IPS-20b (cell line): ENCODE measurements at regions not wholly inside any gene's neighbourhood (a gene's known extent, or its start where the extent isn't known, plus 50 kb on each side); places are given as distances from the start of the nearest gene placed in this dataset.

Experiments used
- H3K27ac ChIP-seq: one replicate; pipeline ENCODE4 v1.5.1; 2013; ENCODE audit warnings: low read length
- H3K27me3 ChIP-seq: 2 replicates; pipeline ENCODE4 v1.6.1; 2013; ENCODE audit warnings: mild to moderate bottlenecking, low read length, inconsistent platforms; ENCODE audit not compliant: insufficient read depth
- H3K36me3 ChIP-seq: 2 replicates; pipeline ENCODE4 v1.6.1; 2013; ENCODE audit warnings: low read depth, mild to moderate bottlenecking, inconsistent platforms, low read length, moderate library complexity; ENCODE audit not compliant: insufficient read depth
- H3K4me1 ChIP-seq: 2 replicates; pipeline ENCODE4 v1.6.1; 2013; ENCODE audit warnings: mild to moderate bottlenecking, control low read depth, inconsistent platforms, low read length, moderate library complexity; ENCODE audit not compliant: insufficient read depth
- H3K4me3 ChIP-seq: 2 replicates; pipeline ENCODE4 v1.5.1; 2013; ENCODE audit warnings: mild to moderate bottlenecking, low read length, inconsistent platforms
- H3K9ac ChIP-seq: 2 replicates; pipeline ENCODE4 v1.6.1; 2013; ENCODE audit warnings: low read depth, mild to moderate bottlenecking, inconsistent platforms, low read length, moderate library complexity
- H3K9me3 ChIP-seq: 2 replicates; pipeline ENCODE4 v1.6.1; 2013; ENCODE audit warnings: mild to moderate bottlenecking, low read depth, low read length, inconsistent platforms; ENCODE audit not compliant: insufficient read depth

DNA sequence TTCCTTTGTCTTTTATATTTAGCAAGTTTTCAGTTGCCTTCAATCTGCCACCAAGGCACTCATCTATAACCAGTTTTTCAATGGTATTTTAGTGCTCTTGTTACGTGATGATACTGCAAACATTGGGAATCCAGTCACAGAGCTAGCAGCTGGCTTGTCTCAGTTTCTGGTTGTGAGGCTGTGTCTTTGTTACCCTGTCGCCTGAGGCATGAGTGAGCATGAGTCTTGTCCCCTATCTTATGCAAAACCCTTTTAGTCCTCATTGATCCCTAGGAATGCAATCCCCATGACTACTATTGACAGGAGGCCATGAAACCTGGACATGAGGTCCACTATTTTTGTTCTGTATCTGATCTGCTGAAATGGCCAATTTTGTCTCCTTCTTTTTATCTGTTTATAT, 391.0 kb downstream of the LMO7 start:
- Histone ChIP-seq H3K27ac (no peak overlapping the region), H3K4me3 (no peak overlapping the region), H3K9ac (no peak overlapping the region), H3K4me1 (no peaks in the 10 kb centered on the region), H3K9me3 (no peaks in the 10 kb centered on the region), H3K36me3 (no peaks in the 10 kb centered on the region), H3K27me3 (no peaks in the 10 kb centered on the region)

DNA sequence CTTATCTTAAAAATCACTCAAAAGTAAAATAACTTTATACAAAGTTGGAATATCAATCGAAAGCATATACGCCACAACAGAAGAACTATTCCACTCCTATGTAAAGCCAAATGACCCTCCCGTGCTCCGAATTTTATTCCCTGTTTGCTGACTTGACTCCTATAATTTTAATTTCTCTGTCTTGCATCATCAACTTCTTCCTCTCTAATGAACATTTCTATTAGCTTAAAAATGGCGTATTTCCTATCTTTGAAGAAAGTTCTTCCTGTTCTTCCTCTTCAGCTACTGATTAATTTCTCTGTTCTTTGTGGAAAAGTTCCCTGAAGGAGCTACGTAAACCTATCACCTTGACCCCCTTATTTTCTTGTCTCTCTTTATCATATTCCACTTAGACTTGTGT, 389.3 kb downstream of the LMO7 start:
- Histone ChIP-seq H3K27ac (no peak overlapping the region), H3K4me1 (no peaks in the 10 kb centered on the region), H3K9ac (no peak overlapping the region), H3K9me3 (no peaks in the 10 kb centered on the region), H3K4me3 (no peak overlapping the region), H3K36me3 (no peaks in the 10 kb centered on the region), H3K27me3 (no peaks in the 10 kb centered on the region)

DNA sequence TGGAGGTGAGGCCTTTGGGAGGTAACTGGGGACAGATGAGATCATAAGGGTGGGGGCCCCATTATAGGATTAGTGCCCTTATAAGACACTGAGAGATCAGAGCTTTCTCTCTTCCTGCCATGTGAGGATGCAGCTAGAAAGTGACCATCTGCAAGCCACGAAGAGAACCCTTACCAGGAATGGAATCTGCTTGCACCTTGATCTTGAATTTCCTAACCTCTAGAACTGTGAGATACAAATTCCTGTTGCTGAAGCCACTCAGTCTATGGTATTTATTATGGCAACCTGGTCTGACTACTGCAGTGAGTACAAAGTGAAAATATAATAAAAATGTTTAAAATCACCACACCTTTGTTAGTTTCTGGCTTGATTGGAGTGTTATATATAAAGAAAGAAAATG, 388.0 kb downstream of the LMO7 start:
- Histone ChIP-seq H3K27ac (no peak overlapping the region), H3K4me1 (no peaks in the 10 kb centered on the region), H3K9me3 (no peaks in the 10 kb centered on the region), H3K36me3 (no peaks in the 10 kb centered on the region), H3K27me3 (no peaks in the 10 kb centered on the region), H3K9ac (no peak overlapping the region), H3K4me3 (no peak overlapping the region)

- Histone ChIP-seq H3K9me3 (no peaks in the 10 kb centered on the region), H3K36me3 (no peaks in the 10 kb centered on the region), H3K9ac (no peak overlapping the region), H3K27ac (no peak overlapping the region), H3K27me3 (no peaks in the 10 kb centered on the region), H3K4me1 (no peaks in the 10 kb centered on the region), H3K4me3 (no peak overlapping the region)
Observed at GRCh38 chr13:76023652-76024051, 387.5 kb downstream of the LMO7 start.

DNA sequence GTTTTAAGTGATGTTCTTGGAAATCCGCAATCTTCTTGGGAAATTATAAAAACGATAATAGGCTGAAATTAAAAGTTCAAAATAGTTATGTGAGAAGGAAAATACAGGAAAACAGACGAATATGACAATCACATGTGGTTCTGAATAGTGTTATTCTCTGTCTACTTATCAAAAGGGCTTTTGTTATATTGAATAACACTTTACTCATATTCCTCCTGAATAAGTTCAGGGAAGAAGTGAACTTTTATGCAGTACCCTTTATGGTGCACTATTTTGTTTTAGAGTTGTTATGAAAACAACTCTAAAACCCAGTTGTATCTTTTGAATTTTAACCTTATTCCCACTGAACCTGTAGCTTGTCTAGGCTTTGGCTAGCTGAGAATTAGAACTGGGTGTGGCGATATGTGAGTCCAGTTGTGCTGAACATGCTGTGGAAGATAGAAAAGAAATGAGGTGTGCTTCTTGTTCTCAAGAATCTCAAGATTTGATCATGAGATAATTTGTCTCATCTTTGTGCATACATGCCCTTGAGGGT, 384.4 kb downstream of the LMO7 start:
- no peak overlapping the region for H3K9ac ChIP-seq
- H3K27me3 ChIP-seq: no peaks in the 10 kb centered on the region
- H3K27ac ChIP-seq: no peak overlapping the region
- H3K4me1 ChIP-seq: no peaks in the 10 kb centered on the region
- H3K36me3 ChIP-seq: no peaks in the 10 kb centered on the region
- no peak overlapping the region for H3K4me3 ChIP-seq
- no peaks in the 10 kb centered on the region for H3K9me3 ChIP-seq

DNA sequence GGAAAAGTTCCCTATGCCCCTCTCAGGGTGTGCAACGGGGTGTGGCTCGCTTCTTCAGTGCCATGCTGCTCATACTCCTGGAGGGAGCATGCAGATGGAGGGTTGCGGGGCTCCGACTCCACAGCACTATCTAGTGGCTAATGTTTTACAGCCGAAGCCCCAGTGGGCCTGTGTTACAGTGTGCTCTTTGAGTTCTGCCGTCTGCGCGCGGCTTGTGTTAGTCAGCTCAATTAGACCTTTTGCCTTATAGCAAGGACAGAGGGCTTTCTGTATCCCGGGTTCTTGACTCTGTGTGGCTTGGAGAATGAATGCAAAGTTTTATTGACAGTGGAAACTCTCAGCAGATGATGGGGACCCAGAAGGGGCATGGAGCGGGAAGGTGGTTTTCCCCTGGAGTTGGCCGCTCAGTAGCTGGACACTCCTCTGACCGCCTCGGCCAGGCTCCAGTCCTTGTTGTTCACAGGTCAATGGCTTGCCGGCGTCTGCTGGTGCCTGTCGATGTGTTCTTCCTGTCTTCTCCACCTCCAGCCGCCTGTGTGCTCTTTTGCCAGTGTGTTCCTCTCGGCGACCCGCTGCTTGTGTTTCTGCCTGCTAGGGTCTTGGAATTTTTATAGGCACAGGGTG, 383.4 kb downstream of the LMO7 start:
- peak overlapping the region; percentile 24 for H3K4me3 ChIP-seq
- no peaks in the 10 kb centered on the region for H3K4me1 ChIP-seq
- no peaks in the 10 kb centered on the region for H3K36me3 ChIP-seq
- no peak overlapping the region for H3K9ac ChIP-seq
- no peak overlapping the region for H3K27ac ChIP-seq
- H3K27me3 ChIP-seq: no peaks in the 10 kb centered on the region
- H3K9me3 ChIP-seq: no peaks in the 10 kb centered on the region

DNA sequence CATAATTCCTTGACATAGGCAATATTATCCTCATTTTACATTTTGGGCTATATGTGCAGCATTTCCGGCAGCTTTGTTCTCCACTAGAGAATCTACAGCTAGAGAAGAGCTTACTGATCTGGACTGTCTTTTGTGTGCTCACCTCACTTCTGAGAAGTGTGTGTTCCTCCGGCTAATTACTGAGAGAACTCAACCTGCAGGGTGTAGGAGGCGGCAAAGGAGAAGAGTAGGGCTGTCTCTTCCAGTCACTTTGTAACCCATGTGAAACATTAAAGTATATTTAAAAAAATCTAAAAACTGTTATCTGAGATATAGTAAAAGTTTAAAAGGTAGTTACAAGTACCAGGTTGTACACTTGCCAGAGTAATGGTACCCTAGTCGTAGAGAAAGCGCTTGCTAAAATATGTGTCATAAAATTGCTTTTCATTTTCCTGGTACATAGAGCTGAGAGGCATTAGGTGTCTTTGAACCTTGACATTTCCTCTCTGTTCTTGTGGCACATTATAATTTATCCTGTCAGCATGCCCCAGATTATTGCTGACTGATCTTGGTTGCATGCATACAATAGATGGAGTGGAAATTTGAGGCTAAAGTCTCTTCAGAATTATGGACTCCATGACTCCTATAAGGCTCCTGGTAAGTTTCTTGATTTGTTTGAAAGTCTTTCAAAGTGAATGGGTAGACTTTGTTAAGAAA, 381.9 kb downstream of the LMO7 start:
- H3K9ac ChIP-seq: no peak overlapping the region
- no peaks in the 10 kb centered on the region for H3K9me3 ChIP-seq
- H3K27me3 ChIP-seq: no peaks in the 10 kb centered on the region
- H3K27ac ChIP-seq: no peak overlapping the region
- no peaks in the 10 kb centered on the region for H3K36me3 ChIP-seq
- H3K4me1 ChIP-seq: no peaks in the 10 kb centered on the region
- H3K4me3 ChIP-seq: no peak overlapping the region

GRCh38 chr13:76016799-76017400, 380.8 kb downstream of the LMO7 start:
- no peak overlapping the region for H3K4me3 ChIP-seq
- H3K9ac ChIP-seq: no peak overlapping the region
- no peak overlapping the region for H3K27ac ChIP-seq
- H3K36me3 ChIP-seq: no peaks in the 10 kb centered on the region
- no peaks in the 10 kb centered on the region for H3K4me1 ChIP-seq
- no peaks in the 10 kb centered on the region for H3K27me3 ChIP-seq
- no peaks in the 10 kb centered on the region for H3K9me3 ChIP-seq

DNA sequence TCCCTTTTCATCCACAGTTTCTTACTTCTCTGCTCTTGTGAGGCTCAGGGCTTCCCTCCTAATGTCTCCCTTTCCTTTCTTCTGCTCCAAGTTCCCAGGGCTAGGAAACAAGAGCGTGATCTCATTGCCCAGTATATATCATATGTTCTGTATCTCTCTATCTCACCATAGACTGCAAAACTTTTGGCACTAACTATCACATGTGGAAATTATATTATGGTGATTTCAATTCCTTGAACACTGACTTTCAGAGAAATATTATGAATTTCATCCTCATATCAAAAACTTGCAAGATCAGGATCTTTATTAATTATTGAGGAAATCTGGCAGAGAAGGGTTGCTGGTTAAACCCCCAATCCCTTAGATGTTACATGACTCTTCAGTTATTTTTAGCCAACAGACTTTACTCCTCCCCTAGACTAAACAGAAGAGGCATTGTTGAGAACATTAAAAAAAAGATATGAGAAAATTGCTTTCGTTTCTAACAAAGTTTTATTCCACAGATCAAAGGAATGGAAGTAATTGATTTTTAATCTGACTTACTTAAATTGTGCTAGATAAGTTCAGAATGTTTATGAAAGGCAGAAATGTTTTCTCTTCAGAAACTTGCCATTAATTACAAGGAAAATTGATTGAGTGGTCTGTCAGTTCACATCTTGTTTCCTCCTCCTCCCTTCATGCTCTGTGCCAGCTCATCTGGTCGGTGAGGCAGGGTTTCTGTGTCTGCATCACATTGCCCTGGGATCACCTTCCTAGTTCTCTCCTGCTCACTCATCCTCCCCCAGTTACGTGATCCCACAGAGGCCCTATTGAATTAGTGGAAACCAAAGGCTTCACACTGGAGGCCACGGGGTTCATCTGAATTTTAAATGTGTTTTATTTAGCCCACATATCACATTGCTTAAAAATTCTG, 378.5 kb downstream of the LMO7 start:
- H3K4me1 ChIP-seq: no peaks in the 10 kb centered on the region
- no peak overlapping the region for H3K4me3 ChIP-seq
- no peaks in the 10 kb centered on the region for H3K9me3 ChIP-seq
- H3K9ac ChIP-seq: no peak overlapping the region
- H3K27me3 ChIP-seq: no peaks in the 10 kb centered on the region
- no peak overlapping the region for H3K27ac ChIP-seq
- no peaks in the 10 kb centered on the region for H3K36me3 ChIP-seq

- Histone ChIP-seq H3K9me3 (no peaks in the 10 kb centered on the region), H3K4me3 (no peak overlapping the region), H3K27ac (no peak overlapping the region), H3K9ac (no peak overlapping the region), H3K4me1 (no peaks in the 10 kb centered on the region), H3K36me3 (no peaks in the 10 kb centered on the region), H3K27me3 (no peaks in the 10 kb centered on the region)
Observed at GRCh38 chr13:76012091-76012721, 376.1 kb downstream of the LMO7 start.

- Histone ChIP-seq H3K36me3 (no peaks in the 10 kb centered on the region), H3K9me3 (no peaks in the 10 kb centered on the region), H3K9ac (no peak overlapping the region), H3K4me3 (no peak overlapping the region), H3K27me3 (no peaks in the 10 kb centered on the region), H3K27ac (no peak overlapping the region), H3K4me1 (no peaks in the 10 kb centered on the region)
Observed at GRCh38 chr13:76009267-76009890, 373.2 kb downstream of the LMO7 start.
